GM19463 (cell line): ENCODE measurements at regions not wholly inside any gene's neighbourhood (a gene's known extent, or its start where the extent isn't known, plus 50 kb on each side); places are given as distances from the start of the nearest gene placed in this dataset.
A peak's percentile ranks its signal among the peaks of the same experiment; 100 is the strongest.

Experiments
- ATAC-seq: cut with Tn5 transposase; IDR thresholded peaks from one replicate; pipeline ENCODE4 v1.9.1; 2021; ENCODE audit warnings: mild to moderate bottlenecking, moderate library complexity; ENCODE audit not compliant: unreplicated experiment

DNA sequence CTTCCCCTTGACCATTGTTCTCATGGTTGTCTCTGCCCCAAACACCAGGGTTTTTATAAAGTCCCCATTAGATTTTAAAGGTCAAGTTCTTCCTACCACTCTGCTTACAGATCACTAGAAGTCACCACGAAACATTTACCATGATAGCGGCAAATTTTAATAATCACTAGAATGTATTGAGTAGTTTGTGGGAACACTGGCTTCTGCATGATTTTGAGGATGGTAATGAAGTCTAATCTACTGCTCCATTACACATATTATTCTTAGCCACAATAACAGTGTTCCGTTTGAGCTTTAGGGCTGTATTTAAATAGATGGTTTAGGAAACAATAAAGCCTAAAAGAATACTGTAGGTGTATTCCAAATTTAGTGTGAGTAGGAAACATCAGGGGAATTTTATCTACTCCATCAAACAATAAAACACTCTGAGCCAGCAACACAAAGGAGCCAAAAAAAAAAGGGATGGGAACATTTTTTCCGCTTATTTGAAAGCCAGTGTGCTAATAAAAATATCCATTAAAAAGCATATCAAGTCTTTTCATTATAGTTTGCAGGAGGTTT, 49.7 kb downstream of the KLF12 start:
- ATAC-seq: no peak

DNA sequence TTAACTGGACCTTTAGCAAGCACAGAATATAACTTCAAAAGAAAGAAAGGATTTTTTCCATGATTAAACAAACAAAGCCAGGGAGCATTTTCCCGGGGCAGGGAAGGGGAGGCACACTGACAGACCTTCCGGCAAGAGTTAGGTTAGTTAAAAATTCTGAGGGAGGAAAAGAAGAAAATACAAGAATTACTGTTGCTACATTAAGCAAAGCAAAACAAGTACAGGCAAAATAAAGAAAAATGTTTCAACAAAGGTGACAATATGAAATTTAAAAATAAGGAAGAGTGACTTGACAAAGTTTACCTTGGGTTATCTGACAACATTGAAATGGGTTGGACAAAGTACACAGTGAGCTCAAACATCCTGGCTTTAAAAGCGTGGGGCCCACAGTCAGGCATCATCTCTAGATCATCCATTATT, 51.5 kb downstream of the KLF12 start:
- ATAC-seq: no peak

GRCh38 chr13:74080762-74081161, 53.4 kb downstream of the KLF12 start:
- ATAC-seq: no peak

- ATAC-seq: no peak
These were observed 56.4 kb downstream of the KLF12 start for GRCh38 chr13:74077792-74078191.

DNA sequence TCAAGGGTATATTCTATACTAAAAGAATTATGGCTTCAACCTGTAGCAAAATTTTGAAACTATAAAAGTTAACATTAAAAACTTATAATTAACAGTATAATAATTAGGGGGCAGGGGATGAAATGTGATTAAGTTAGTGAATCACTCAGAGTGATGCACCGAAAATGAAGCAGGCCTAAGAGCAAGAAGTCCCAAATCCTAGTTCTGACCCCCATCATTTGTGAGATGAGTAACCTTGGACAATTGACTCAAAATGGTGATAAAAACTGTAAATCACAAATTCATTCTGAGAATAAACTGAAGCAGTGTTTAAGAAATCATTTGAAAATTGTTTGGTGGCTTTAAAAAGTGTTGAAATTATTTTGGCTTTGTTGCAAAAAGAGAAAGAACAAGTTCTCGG, 56.8 kb downstream of the KLF12 start:
- ATAC-seq: no peak

- no peak for ATAC-seq
These were observed 59.5 kb downstream of the KLF12 start for GRCh38 chr13:74074723-74075122.

- ATAC-seq: no peak
These were observed 60.9 kb downstream of the KLF12 start for GRCh38 chr13:74073274-74073673.

- ATAC-seq: no peak
These were observed 63.7 kb downstream of the KLF12 start for GRCh38 chr13:74070513-74070912.

DNA sequence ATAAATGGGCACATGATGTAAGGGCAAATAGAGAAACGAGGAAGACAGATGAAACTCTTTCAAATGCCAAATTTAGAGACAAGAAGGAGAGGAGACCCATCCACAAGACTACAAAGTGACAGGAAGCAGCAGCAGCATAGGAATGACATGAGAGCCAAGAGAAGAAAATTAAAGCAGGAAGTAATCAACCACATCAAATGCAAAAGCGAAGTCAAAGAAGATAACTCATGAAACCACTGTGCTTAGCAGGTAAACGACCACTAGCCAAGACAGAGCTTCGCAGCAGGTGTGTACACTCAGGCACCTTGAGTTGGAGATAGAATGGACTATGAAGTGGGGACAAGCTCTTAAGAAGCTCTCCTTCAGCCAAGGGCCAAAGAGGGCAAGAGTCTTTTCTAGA, 64.1 kb downstream of the KLF12 start:
- no peak for ATAC-seq

DNA sequence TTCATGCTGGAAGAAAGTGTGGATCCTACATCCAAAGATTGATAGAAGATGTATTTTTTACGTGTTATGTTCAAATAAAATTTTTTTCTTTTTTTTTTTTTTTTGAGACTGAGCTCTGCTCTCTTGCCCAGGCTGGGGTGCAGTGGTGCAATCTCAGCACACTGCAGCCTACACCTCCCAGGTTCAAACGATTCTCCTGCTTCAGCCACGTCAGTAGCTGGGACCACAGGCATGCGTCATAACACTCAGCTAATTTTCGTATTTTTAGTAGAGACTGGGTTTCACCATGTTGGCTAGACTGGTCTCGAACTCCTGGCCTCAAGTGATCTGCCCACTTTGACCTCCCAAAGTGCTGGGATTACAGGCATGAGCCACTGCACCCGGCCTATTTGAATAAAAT, 65.7 kb downstream of the KLF12 start:
- ATAC-seq: no peak

GRCh38 chr13:74067818-74068217, 66.4 kb downstream of the KLF12 start:
- no peak for ATAC-seq

- ATAC-seq: no peak
These were observed 67.3 kb downstream of the KLF12 start for GRCh38 chr13:74066937-74067336.

- no peak for ATAC-seq
These were observed 69.3 kb downstream of the KLF12 start for GRCh38 chr13:74064805-74065312.

GRCh38 chr13:74063533-74064100, 70.6 kb downstream of the KLF12 start:
- ATAC-seq: no peak

- ATAC-seq: peak; percentile 86
These were observed 71.3 kb downstream of the KLF12 start for GRCh38 chr13:74062933-74063332.

- ATAC-seq: peak; percentile 65
These were observed 72.1 kb downstream of the KLF12 start for GRCh38 chr13:74061926-74062595.

DNA sequence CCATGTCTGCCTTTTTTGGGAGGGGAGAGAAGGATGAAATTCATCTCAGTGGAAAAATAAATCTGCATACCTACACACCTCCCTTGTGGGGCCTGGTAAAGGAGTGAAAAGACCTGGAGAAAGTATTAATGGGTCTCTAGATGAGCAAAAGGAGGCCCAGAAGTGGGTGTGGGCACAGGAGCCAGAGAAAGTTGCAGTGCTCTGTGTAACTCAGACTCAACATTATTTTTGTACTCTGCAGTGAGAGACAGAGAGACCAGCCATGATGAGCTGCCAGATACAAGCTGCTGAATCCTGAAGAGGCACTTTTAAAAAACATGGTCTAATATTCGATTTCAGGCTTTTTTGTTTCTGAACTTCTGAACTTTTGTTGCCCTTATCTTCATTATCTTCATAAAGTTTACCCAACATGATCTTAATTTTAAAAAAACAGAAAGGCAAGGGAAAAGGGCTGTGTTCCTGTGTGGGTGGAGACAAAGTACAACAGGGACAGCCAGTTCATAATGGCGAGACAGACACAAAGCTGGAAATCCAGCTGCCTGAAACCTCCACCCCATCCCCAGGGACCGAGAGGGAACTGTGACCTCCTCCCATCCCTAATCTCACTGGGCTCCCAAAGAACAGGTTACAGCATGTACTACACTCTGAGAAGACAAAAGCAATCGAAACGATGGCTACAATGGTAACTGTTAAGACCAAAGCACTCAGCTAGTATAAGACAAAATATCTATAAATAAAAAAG, 77.2 kb downstream of the KLF12 start:
- no peak for ATAC-seq

DNA sequence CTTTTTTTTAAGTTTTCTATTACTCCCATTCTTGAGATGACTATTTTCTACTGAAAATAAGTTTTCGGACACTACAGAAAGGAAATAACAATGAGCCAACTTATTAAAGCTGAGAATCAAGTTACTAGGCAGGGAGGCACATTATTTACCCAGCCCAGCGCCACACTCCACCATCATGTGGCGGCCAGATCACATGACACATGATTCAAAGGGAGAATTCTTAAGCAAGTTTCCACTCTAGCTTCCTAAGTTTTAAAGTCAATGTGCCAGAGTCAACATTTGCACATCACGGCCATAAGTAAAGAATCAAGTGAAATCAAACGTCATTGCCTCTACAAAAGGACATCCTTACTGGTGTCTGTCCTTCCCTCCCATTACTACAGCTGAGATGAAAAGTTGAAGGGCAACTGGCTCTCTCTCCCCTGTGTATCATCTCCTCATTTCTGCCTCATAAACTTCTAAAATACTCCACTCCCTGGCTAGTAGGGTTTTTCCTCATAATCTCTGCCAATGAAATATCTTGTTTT, 81.7 kb downstream of the KLF12 start:
- ATAC-seq: no peak

DNA sequence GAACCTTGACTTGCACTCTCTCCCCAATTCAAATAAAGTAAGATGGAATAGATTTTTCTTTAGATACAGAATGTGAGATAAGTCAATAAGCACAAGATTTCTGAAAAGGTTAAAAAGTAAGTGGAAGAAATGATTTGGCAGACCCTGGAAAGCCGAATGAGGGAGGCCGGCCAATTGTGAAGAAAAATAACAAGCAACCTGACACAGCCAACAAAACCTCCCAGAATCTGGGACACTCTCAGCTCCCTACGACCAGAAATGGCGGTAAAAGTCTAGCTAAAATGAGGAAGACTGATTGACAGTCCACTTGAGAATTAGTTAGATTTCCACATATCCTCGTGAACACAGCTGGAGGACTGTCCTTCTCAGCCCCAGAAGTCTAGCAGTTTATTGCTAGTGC, 85.4 kb downstream of the KLF12 start:
- ATAC-seq: no peak

DNA sequence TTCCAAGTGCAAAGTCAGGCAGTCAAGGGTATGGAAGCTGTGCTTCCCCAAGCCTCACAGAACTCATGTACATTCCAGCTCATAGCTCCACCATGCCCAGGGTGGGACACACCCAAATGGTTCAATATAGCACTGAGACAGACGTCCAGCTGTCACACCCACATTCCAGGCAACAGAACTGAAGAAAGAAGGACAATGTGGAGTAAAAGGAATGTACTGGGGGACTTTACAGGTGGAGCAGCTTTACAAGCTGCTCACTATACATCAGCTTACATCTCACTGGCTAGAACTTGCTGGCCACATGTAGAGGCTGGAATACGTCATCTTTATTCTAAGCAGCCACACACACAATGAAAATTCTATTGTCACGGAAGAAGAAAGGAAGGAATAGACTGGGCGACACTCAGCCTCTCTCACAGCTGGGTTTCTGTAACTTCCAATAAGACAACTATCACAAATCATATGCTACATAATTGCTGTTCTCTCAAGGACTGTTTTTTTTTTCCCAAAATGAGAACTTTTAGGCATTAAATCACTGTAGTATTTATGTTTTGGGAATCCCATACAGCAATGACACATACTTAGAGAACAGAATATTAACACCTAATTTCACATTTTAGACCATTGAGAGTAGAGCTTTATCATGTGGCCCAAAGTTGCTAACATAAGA, 86.1 kb downstream of the KLF12 start:
- ATAC-seq: no peak

DNA sequence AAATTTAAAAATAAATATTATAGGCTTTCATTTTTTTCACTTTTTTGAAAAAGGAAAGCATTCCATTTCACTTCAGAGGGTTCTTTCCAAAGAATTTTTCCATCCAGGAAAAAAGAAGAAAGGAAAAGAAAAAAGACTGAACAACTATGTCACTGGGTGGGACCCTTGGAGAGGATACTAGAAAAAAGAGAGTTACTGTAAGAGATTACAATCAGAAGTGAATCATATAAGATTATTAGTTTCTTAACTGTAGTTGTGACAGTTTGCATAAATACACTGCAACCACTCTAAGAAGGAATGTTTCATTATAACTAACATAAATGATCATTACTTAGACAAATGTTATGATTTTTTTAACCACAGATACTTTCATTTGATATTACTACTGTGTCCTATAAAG, 87.8 kb downstream of the KLF12 start:
- ATAC-seq: no peak
